ENCODE measurements at regions not wholly inside any gene's neighbourhood (a gene's known extent, or its start where the extent isn't known, plus 50 kb on each side); places are given as distances from the start of the nearest gene placed in this dataset.
"Not testable (repeated sequence)": the region's sequence is repeated elsewhere in the genome, so short reads cannot be mapped to it uniquely, and the experiment has no call there.

GRCh38 chr12:74379114-74379513 lies 158.5 kb upstream of the ATXN7L3B start:
- DNase-seq (ENCODE audit: low spot score): no peak

GRCh38 chr12:74381958-74382357 lies 155.7 kb upstream of the ATXN7L3B start:
- DNase-seq (ENCODE audit: low spot score): no peak

- DNase-seq (ENCODE audit: low spot score): no peak
These were observed 154.7 kb upstream of the ATXN7L3B start for GRCh38 chr12:74382983-74383382.

GRCh38 chr12:74391283-74391682 lies 146.4 kb upstream of the ATXN7L3B start:
- DNase-seq (ENCODE audit: low spot score): no peak

- DNase-seq (ENCODE audit: low spot score): no peak
These were observed 144.4 kb upstream of the ATXN7L3B start for GRCh38 chr12:74393272-74393671.

GRCh38 chr12:74394647-74395046 lies 143.0 kb upstream of the ATXN7L3B start:
- DNase-seq (ENCODE audit: low spot score): no peak

GRCh38 chr12:74401035-74401434 lies 136.6 kb upstream of the ATXN7L3B start:
- no peak for DNase-seq (ENCODE audit: low spot score)

GRCh38 chr12:74401966-74402365 lies 135.7 kb upstream of the ATXN7L3B start:
- DNase-seq (ENCODE audit: low spot score): no peak

- DNase-seq (ENCODE audit: low spot score): not testable (repeated sequence)
These were observed 134.5 kb upstream of the ATXN7L3B start for GRCh38 chr12:74403221-74403470.

GRCh38 chr12:74408601-74409166 lies 129.0 kb upstream of the ATXN7L3B start:
- DNase-seq (ENCODE audit: low spot score): no peak

GRCh38 chr12:74412606-74413230 lies 124.9 kb upstream of the ATXN7L3B start:
- DNase-seq (ENCODE audit: low spot score): no peak

GRCh38 chr12:74415633-74416032 lies 122.0 kb upstream of the ATXN7L3B start:
- no peak for DNase-seq (ENCODE audit: low spot score)

- no peak for DNase-seq (ENCODE audit: low spot score)
These were observed 119.1 kb upstream of the ATXN7L3B start for GRCh38 chr12:74418573-74418972.

GRCh38 chr12:74424778-74425177 lies 112.9 kb upstream of the ATXN7L3B start:
- no peak for DNase-seq (ENCODE audit: low spot score)

- no peak for DNase-seq (ENCODE audit: low spot score)
These were observed 111.5 kb upstream of the ATXN7L3B start for GRCh38 chr12:74426091-74426490.

GRCh38 chr12:74429535-74429934 lies 108.1 kb upstream of the ATXN7L3B start:
- no peak for DNase-seq (ENCODE audit: low spot score)

- DNase-seq (ENCODE audit: low spot score): no peak
These were observed 105.8 kb upstream of the ATXN7L3B start for GRCh38 chr12:74431801-74432200.

GRCh38 chr12:74440469-74440868 lies 97.2 kb upstream of the ATXN7L3B start:
- DNase-seq (ENCODE audit: low spot score): no peak

GRCh38 chr12:74441872-74442271 lies 95.8 kb upstream of the ATXN7L3B start:
- DNase-seq (ENCODE audit: low spot score): no peak

GRCh38 chr12:74446466-74446865 lies 91.2 kb upstream of the ATXN7L3B start:
- DNase-seq (ENCODE audit: low spot score): peak; percentile 6

GRCh38 chr12:74449872-74450271 lies 87.8 kb upstream of the ATXN7L3B start:
- no peak for DNase-seq (ENCODE audit: low spot score)

- no peak for DNase-seq (ENCODE audit: low spot score)
These were observed 83.5 kb upstream of the ATXN7L3B start for GRCh38 chr12:74454109-74454508.

GRCh38 chr12:74455429-74455828 lies 82.2 kb upstream of the ATXN7L3B start:
- no peak for DNase-seq (ENCODE audit: low spot score)

GRCh38 chr12:74456431-74456830 lies 81.2 kb upstream of the ATXN7L3B start:
- DNase-seq (ENCODE audit: low spot score): no peak

GRCh38 chr12:74468401-74468800 lies 69.2 kb upstream of the ATXN7L3B start:
- DNase-seq (ENCODE audit: low spot score): no peak

Data from HuH-7 (cell line).